HG03558 (cell line): ENCODE measurements at regions not wholly inside any gene's neighbourhood (a gene's known extent, or its start where the extent isn't known, plus 50 kb on each side); places are given as distances from the start of the nearest gene placed in this dataset.

Experiments
- ATAC-seq: cut with Tn5 transposase; IDR thresholded peaks from one replicate; pipeline ENCODE4 v1.9.1; 2021; ENCODE audit warnings: moderate number of reproducible peaks; ENCODE audit not compliant: unreplicated experiment; ENCODE audit errors: extremely low read depth

- peak; percentile 33 for ATAC-seq
These were observed 284.9 kb downstream of the UACA start for GRCh38 chr15:70478251-70478990.

- ATAC-seq, result no peak
These were observed 285.6 kb downstream of the UACA start for GRCh38 chr15:70477750-70478250.

GRCh38 chr15:70476441-70476840 lies 286.9 kb downstream of the UACA start:
- no peak for ATAC-seq

- no peak for ATAC-seq
These were observed 287.4 kb downstream of the UACA start for GRCh38 chr15:70475921-70476320.

GRCh38 chr15:70475407-70475781 lies 288.0 kb downstream of the UACA start:
- no peak for ATAC-seq

GRCh38 chr15:70474471-70475406 lies 288.6 kb downstream of the UACA start:
- no peak for ATAC-seq

GRCh38 chr15:70473581-70474370 lies 289.6 kb downstream of the UACA start:
- no peak for ATAC-seq

- ATAC-seq, result no peak
These were observed 291.8 kb downstream of the UACA start for GRCh38 chr15:70471517-70471916.

- ATAC-seq, result no peak
These were observed 292.7 kb downstream of the UACA start for GRCh38 chr15:70470556-70471191.

- ATAC-seq, result no peak
These were observed 293.5 kb downstream of the UACA start for GRCh38 chr15:70469651-70470555.

- no peak for ATAC-seq
These were observed 294.2 kb downstream of the UACA start for GRCh38 chr15:70469182-70469581.

GRCh38 chr15:70466895-70467529 lies 296.3 kb downstream of the UACA start:
- ATAC-seq, result no peak

GRCh38 chr15:70466305-70466704 lies 297.1 kb downstream of the UACA start:
- ATAC-seq, result no peak

- ATAC-seq, result no peak
These were observed 297.5 kb downstream of the UACA start for GRCh38 chr15:70465812-70466211.

- ATAC-seq, result no peak
These were observed 299.9 kb downstream of the UACA start for GRCh38 chr15:70463453-70463834.

GRCh38 chr15:70461992-70462391 lies 301.4 kb downstream of the UACA start:
- ATAC-seq, result no peak

- ATAC-seq, result no peak
These were observed 302.3 kb downstream of the UACA start for GRCh38 chr15:70461017-70461416.

GRCh38 chr15:70459312-70459711 lies 304.0 kb downstream of the UACA start:
- no peak for ATAC-seq

GRCh38 chr15:70453766-70454165 lies 309.6 kb downstream of the UACA start:
- ATAC-seq, result no peak
